ENCODE measurements at regions not wholly inside any gene's neighbourhood (a gene's known extent, or its start where the extent isn't known, plus 50 kb on each side); places are given as distances from the start of the nearest gene placed in this dataset.

- no peak for TF ChIP-seq ZNF114 (tag by site-specific recombination; IDR thresholded peaks at IDR 0.05)
- no peak for TF ChIP-seq CTCF (tag by site-specific recombination; IDR thresholded peaks at IDR 0.05)
- TF ChIP-seq, protein P1, sequence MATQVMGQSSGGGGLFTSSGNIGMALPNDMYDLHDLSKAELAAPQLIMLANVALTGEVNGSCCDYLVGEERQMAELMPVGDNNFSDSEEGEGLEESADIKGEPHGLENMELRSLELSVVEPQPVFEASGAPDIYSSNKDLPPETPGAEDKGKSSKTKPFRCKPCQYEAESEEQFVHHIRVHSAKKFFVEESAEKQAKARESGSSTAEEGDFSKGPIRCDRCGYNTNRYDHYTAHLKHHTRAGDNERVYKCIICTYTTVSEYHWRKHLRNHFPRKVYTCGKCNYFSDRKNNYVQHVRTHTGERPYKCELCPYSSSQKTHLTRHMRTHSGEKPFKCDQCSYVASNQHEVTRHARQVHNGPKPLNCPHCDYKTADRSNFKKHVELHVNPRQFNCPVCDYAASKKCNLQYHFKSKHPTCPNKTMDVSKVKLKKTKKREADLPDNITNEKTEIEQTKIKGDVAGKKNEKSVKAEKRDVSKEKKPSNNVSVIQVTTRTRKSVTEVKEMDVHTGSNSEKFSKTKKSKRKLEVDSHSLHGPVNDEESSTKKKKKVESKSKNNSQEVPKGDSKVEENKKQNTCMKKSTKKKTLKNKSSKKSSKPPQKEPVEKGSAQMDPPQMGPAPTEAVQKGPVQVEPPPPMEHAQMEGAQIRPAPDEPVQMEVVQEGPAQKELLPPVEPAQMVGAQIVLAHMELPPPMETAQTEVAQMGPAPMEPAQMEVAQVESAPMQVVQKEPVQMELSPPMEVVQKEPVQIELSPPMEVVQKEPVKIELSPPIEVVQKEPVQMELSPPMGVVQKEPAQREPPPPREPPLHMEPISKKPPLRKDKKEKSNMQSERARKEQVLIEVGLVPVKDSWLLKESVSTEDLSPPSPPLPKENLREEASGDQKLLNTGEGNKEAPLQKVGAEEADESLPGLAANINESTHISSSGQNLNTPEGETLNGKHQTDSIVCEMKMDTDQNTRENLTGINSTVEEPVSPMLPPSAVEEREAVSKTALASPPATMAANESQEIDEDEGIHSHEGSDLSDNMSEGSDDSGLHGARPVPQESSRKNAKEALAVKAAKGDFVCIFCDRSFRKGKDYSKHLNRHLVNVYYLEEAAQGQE (tag by site-specific recombination; IDR thresholded peaks at IDR 0.05) = no peak
- no peak for TF ChIP-seq ZBTB10 (tag by site-specific recombination; IDR thresholded peaks at IDR 0.05)
- TF ChIP-seq ZNF548 (tag by site-specific recombination; IDR thresholded peaks at IDR 0.05) = no peak
Measured at GRCh38 chr3:161577662-161578061, 81.1 kb downstream of the OTOL1 start.
